SU-DHL-6 (cell line): ENCODE measurements at regions not wholly inside any gene's neighbourhood (a gene's known extent, or its start where the extent isn't known, plus 50 kb on each side); places are given as distances from the start of the nearest gene placed in this dataset.

ENCODE experiments used
- H2AFZ ChIP-seq: fragments of 200-600 bp; sonication (generic); 2 replicates; pipeline ENCODE4 v1.6.1; 2014; ENCODE audit warnings: low read depth, mild to moderate bottlenecking, moderate library complexity, mixed read lengths, antibody characterized with exemption, low read length; ENCODE audit not compliant: severe bottlenecking
- H3F3A ChIP-seq: fragments of 200-600 bp; shearing (Covaris generic); 2 replicates; pipeline ENCODE4 v1.6.0; 2016; ENCODE audit warnings: antibody characterized with exemption, mild to moderate bottlenecking; ENCODE audit not compliant: insufficient read depth
- H3K27ac ChIP-seq: fragments of 200-600 bp; sonication (generic); 2 replicates; pipeline ENCODE4 v1.5.1; 2016; ENCODE audit warnings: low read depth, mild to moderate bottlenecking, low read length, moderate library complexity, mixed read lengths
- H3K27me3 ChIP-seq: fragments of 200-600 bp; sonication (generic), shearing (Covaris generic); 2 replicates; pipeline ENCODE4 v1.6.0; 2014; ENCODE audit warnings: mild to moderate bottlenecking, low read length
- H3K36me3 ChIP-seq: fragments of 200-600 bp; sonication (generic); 2 replicates; pipeline ENCODE4 v1.6.1; 2014; ENCODE audit warnings: mild to moderate bottlenecking, low read length, mixed read lengths
- H3K4me2 ChIP-seq: fragments of 300-600, 200-600 bp; shearing (Covaris generic), sonication (generic); 2 replicates; pipeline ENCODE4 v1.6.0; 2014; ENCODE audit warnings: low read length, low read depth, mild to moderate bottlenecking; ENCODE audit not compliant: poor library complexity, severe bottlenecking
- H3K4me3 ChIP-seq: fragments of 200-600 bp; sonication (generic); 2 replicates; pipeline ENCODE4 v1.5.1; 2014; ENCODE audit warnings: antibody characterized with exemption, low read length, mild to moderate bottlenecking, mixed read lengths; ENCODE audit not compliant: insufficient read depth, poor library complexity, severe bottlenecking
- H3K79me2 ChIP-seq: fragments of 200-600 bp; sonication (generic); 2 replicates; pipeline ENCODE4 v1.6.1; 2014; ENCODE audit warnings: mild to moderate bottlenecking, low read length, moderate library complexity; ENCODE audit not compliant: insufficient read depth
- H3K9ac ChIP-seq: fragments of 200-600 bp; sonication (generic); 2 replicates; pipeline ENCODE4 v1.7.0; 2014; ENCODE audit warnings: mild to moderate bottlenecking, low read length
- H3K9me2 ChIP-seq: fragments of 200-600 bp; sonication (generic); replicated peaks from 2 replicates; pipeline ENCODE4 v1.6.1; 2014; ENCODE audit warnings: low read length; ENCODE audit not compliant: insufficient read depth
- H3K9me3 ChIP-seq: fragments of 200-600 bp; sonication (generic); 2 replicates; pipeline ENCODE4 v1.6.1; 2014; ENCODE audit warnings: low read length, mixed read lengths; ENCODE audit not compliant: insufficient read depth
- H4K20me1 ChIP-seq: fragments of 200-600 bp; sonication (generic); 2 replicates; pipeline ENCODE4 v1.6.1; 2014; ENCODE audit warnings: low read depth, mild to moderate bottlenecking, antibody characterized with exemption, low read length, moderate library complexity, mixed read lengths
- CTCF ChIP-seq: fragments of 200-600 bp; sonication (generic); IDR thresholded peaks from one replicate; pipeline ENCODE4 v1.5.1; 2017; ENCODE audit warnings: antibody characterized with exemption, mild to moderate bottlenecking, low read length, moderate library complexity; ENCODE audit not compliant: insufficient read depth, poor library complexity, severe bottlenecking
- EZH2phosphoT487 ChIP-seq: fragments of 200-600 bp; sonication (generic), shearing (Covaris generic); conservative IDR thresholded peaks from 2 replicates; pipeline ENCODE4 v1.6.1; 2018; ENCODE audit warnings: mild to moderate bottlenecking, antibody characterized with exemption, low read length, moderate library complexity, mixed read lengths

DNA sequence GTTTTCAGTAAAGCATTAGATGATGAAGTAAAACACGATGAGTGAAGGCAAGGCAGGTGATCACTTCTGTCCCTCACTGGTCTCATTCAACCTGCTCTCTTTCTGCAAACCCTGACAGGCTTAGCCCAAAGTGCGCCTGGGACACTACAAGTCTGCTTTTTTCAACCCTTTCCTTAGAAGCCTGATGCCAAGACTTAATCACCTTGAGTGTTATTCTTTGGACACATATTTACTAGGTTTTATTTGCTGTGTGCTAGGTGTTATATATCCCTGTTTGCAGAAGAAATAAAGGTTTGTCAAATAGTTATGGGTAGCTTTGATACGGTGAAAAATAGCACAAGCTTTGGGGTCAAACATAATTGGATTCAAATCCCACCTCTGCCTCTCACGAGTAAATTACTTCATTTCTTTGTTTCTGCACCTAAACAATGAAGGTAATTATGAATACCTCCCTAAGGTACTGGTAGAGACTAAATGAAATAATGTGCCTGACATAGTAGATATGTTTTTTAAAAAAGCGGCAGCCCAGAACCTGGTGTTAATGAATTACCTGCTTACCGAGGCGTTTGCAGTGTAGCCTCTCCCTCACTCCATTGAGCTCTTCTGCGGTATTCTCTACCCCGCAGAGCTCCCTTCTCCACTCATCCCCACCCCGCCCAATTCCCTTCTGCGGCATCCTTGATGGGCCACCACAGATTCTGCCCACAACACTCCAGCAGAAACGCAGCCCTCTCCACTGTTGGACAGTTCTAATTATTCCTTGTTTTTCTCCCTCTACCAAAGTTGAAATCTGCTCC, 269.0 kb upstream of the TPM1 start:
- H3K4me3 ChIP-seq, result no peak overlapping the region
- H3K36me3 ChIP-seq, result no peaks in the 10 kb centered on the region
- no peak overlapping the region for H3K27ac ChIP-seq
- H3K9ac ChIP-seq, result no peak overlapping the region
- no peaks in the 10 kb centered on the region for H3K9me3 ChIP-seq
- H3K9me2 ChIP-seq, result no peaks in the 10 kb centered on the region
- no peaks in the 10 kb centered on the region for H3K79me2 ChIP-seq
- no peak for TF ChIP-seq EZH2phosphoT487
- TF ChIP-seq CTCF, result no peak
- H3F3A ChIP-seq, result no peaks in the 10 kb centered on the region
- no peaks in the 10 kb centered on the region for H4K20me1 ChIP-seq
- no peak overlapping the region for H3K4me2 ChIP-seq
- no peak overlapping the region for H2AFZ ChIP-seq
- H3K27me3 ChIP-seq, result no peaks in the 10 kb centered on the region

- H3K9me2 ChIP-seq, result no peaks in the 10 kb centered on the region
- no peaks in the 10 kb centered on the region for H4K20me1 ChIP-seq
Measured at GRCh38 chr15:62775932-62776331, 266.6 kb upstream of the TPM1 start.

GRCh38 chr15:62777671-62778070, 264.9 kb upstream of the TPM1 start:
- H3K27me3 ChIP-seq, result no peaks in the 10 kb centered on the region
- TF ChIP-seq CTCF, result no peak
- no peak for TF ChIP-seq EZH2phosphoT487
- no peaks in the 10 kb centered on the region for H3F3A ChIP-seq
- no peaks in the 10 kb centered on the region for H3K9me3 ChIP-seq
- no peaks in the 10 kb centered on the region for H3K79me2 ChIP-seq
- H2AFZ ChIP-seq, result no peak overlapping the region
- H3K4me3 ChIP-seq, result no peak overlapping the region
- no peaks in the 10 kb centered on the region for H3K36me3 ChIP-seq
- H4K20me1 ChIP-seq, result no peaks in the 10 kb centered on the region
- H3K4me2 ChIP-seq, result no peak overlapping the region
- H3K9me2 ChIP-seq, result no peaks in the 10 kb centered on the region
- no peak overlapping the region for H3K27ac ChIP-seq
- H3K9ac ChIP-seq, result no peak overlapping the region

More at GRCh38 chr15:62775932-62776331, 266.6 kb upstream of the TPM1 start:
- Histone ChIP-seq H3K27ac (no peak overlapping the region), H3K27me3 (no peaks in the 10 kb centered on the region), H3K9me3 (no peaks in the 10 kb centered on the region), H3K4me2 (no peak overlapping the region), H3K79me2 (no peaks in the 10 kb centered on the region), H2AFZ (no peak overlapping the region), H3K4me3 (no peak overlapping the region), H3K36me3 (no peaks in the 10 kb centered on the region), H3F3A (no peaks in the 10 kb centered on the region), H3K9ac (no peak overlapping the region)
- TF ChIP-seq CTCF (no peak), EZH2phosphoT487 (no peak)
